HG03460 (cell line): ENCODE measurements at regions not wholly inside any gene's neighbourhood (a gene's known extent, or its start where the extent isn't known, plus 50 kb on each side); places are given as distances from the start of the nearest gene placed in this dataset.
"Not testable (repeated sequence)": the region's sequence is repeated elsewhere in the genome, so short reads cannot be mapped to it uniquely, and the experiment has no call there.

ENCODE experiments used
- ATAC-seq: cut with Tn5 transposase; IDR thresholded peaks from one replicate; pipeline ENCODE4 v1.9.1; 2021; ENCODE audit not compliant: unreplicated experiment

DNA sequence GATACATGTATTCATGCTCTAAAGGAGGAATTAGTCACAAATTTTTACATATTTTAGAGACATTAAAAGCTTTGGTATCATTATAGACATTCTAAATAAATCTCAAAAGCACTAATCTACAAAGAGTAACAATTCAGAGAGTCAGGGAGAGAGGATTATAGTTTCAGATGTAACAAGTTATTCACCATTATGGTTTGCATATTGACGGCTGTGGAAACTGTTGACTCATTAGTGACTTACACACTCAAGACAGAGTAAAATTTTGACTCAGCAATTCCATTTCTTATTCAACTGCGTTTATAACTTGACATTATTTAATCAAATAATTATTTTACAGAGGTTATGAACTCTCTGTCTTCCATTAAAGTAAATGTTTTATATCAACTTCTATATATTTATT, 95.4 kb upstream of the SEMA3C start:
- no peak for ATAC-seq

DNA sequence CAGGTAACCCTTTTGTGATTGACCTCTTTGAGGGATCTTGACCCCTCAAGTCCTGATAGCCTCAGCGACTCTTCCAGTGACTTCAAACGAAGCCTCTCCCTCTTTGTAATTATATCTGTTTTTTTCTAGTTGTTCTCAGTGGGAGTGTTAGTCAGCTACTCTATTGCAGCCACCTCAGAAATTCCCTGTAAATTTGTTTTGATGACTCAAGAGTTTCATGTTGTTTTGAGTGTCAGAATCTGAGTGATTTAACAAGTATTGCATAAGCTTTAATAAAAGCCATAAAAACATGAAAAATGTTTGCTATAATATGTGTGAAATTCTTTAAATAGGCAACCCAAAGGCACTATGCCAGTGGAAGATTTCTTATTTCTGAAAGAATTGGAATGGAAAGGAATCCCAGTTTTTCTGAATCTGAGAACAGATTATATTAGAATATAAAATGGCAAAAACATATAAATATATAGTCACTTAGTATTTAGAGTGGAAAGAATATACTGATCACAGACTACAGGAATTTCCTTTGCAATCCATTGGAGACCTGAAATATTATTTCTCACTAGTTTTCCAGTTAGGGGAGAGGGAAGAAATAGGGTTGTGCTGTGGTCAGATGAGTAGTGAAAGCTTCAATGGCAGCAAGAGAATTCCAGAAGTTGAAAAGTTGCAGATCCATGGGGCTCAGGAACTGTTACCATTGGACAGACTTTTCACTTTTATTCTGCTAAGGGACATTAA, 94.4 kb upstream of the SEMA3C start:
- no peak for ATAC-seq

DNA sequence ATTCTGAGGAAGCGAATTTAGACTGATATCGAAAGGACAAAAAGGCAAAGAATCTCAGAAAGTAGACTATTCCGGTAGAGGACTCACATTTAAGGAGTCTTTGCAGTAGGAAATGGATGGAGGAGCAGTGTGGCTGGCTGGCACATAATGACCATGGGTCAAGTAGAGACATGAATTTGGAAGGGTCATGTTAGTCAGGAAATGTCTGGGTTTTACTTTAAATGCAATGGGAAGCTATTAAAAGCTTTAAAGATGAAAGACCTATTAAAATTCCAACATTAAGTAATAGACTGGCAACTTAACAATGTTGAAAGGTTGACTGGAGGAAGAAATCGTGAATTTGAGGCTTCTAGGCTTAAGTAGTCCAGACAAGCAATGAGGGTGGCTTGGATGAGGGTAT, 90.0 kb upstream of the SEMA3C start:
- no peak for ATAC-seq

DNA sequence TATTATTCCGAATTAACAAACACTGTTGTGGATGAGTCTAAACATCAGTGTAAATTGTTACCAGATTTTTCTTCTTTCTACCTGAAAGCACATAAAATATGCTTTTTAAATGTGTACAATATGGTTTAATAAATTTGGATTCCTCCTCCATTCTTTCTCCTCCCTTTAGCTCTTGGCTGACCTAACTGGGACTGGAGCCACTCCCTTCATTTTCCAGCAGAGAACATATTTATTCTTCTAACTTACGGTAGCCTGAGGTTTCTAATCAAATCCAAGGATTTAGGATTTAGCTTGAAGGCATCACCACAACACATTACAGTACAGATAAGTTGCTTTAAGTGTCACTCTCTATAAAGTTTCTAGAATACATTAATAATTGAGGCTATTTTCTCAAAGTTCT, 88.2 kb upstream of the SEMA3C start:
- ATAC-seq: no peak

DNA sequence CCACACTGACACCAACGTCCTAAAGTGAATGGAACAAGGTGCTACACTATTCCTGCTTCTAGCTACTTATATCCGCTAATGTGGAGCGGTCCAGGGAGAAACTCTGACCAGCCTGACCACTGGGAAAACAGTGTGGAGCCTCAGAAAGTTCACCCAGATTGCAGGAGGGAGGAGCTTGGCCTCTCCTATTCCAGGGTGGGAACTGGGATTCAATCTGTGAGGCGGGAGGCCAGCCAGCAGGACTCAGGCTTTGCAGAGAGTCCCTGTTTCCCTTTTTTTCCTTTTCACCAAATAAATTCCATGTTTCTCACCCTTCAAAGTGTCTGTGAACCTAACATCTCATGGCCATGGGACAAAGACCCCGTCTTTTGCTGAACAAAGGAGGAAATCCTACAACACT, 86.4 kb upstream of the SEMA3C start:
- ATAC-seq: no peak

DNA sequence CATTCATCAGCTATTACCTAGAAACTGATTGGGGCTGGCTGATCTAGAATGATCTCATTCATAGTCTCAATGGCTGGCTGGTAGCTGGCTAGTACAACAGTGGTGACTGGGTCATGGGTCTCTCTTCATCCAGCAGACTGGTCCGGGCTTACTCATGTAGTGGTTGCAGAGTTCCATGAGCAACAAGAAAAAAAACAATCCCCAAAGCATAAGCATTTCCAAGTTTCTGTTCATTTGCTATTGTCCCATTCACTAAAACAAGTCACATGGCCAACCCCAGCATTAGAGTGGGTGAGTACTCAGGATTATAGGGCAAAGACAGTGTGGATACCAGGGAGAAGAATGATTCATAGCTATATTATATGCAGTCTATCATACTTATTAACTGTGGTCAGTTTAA, 85.2 kb upstream of the SEMA3C start:
- no peak for ATAC-seq

DNA sequence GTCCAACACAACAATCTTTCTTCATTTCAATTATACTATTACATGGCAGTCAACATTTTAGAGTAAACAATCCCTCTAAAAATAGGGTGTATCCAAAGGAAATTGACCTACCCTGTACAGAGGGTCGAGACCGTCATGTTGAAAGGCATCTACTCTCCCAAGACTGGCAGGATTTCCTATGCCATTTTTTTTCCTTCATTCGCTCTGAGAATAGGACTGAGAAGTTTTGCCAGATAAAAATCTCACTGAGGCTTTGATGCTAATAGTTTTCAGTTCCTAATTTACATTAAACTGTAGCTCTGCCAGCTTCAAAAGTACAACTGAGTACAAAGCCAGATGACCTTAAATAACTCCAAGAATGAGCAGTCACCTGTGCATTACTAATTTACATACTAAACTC, 84.5 kb upstream of the SEMA3C start:
- no peak for ATAC-seq

DNA sequence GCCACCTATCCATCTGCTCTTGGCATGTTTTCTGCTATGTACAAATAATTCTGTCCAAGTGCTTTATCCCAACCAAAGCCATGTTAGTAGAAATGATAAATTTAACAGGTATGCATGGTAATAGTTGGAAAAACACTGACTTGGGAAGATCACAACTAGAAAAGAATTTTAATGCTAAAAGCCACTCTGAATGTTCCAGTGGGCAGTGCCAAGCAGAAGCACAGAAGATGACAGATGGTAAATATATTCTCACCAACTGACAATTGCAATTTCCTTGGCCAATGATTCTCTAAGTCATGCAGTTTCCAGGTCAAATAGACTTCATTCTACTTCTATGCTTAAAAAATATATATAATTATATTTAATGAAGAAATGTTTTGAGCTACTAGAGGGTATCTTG, 83.6 kb upstream of the SEMA3C start:
- ATAC-seq: no peak

DNA sequence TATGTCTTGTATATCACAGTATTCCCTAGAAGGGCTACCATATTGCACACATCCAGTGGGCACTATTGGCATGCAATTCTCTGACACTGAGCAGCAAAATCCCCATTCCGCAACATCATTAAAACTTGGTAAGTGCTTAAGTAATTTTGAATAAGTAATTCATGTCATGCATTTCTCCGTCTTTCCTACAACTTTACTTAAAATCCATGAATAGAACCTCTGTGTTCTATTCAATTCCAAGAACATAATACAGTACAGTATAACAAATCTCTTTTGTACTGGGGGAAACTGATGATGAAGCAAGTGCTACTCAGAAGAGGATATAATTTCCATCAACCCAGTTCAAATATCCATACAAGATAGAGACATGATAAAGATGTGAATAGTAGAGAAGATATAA, 80.9 kb upstream of the SEMA3C start:
- ATAC-seq: no peak

DNA sequence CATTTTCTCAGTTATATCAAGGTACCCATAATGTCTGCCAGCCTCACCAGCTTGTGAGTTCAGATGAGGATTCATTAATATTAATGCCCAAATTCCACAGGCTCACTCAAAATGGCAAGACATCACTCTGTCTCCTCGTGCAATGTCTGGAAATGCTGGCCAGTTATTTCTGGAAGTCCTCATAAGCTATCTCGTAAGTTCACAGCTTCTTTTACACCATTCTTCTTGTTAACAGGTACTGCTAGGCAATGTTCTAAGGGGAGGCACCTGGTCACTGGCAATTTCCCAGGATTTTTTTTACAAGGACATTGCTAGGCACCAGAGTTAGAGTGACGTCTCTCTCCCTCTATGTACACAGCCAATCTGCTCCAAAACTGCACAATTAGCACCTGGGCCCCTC, 80.2 kb upstream of the SEMA3C start:
- ATAC-seq: no peak

DNA sequence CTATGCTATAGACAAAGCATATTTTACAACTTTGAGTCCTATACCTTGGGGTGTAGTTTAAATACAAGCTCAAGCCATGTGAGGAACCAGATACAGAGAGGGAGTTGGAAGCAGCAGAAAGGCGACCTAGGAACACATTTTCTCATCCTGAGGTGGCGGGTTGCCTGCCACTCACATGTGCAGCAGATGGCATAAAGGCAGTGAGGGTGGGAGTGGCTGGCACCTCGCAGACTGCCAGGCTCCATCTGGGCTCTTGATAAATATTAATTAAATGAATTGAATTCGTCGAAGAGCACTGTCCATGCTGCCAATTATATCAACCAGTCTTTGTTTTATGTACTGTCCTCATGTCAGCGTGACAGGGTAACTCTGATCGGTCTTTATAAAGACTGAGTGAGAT, 79.0 kb upstream of the SEMA3C start:
- ATAC-seq: no peak

DNA sequence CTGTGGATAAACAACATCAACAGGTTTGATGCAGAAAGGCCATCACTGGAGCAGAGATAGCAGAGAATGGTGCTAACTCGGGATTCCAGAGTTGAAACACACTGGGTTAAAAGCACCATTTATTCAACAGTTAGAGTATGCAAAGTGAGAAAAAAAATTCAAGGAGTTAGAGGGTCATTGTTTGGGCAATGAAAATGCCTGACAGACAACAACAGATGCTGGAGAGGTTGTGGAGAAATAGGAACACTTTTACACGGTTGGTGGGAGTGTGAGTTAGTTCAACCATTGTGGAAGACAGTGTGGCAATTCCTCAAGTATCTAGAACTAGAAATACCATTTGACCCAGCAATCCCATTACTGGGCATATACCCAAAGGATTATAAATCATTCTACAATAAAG, 77.4 kb upstream of the SEMA3C start:
- ATAC-seq: not testable (repeated sequence)

DNA sequence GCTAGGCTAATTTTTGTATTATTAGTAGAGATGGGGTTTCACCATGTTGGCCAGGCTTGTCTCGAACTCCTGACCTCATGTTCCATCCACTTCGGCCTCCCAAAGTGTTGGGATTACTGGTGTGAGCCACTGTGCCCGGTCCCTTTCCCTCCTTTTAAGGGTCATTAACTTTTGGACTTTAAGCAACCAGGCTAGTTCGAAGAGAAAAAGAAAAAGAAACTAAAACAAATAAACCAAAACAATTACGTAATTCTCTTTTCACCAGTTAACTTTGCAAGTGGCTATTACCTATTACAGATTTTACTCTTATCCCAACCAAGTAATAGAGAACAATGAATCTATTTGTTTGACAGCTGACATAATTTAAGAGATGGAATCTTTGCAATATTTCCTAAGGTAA, 72.8 kb upstream of the SEMA3C start:
- no peak for ATAC-seq

DNA sequence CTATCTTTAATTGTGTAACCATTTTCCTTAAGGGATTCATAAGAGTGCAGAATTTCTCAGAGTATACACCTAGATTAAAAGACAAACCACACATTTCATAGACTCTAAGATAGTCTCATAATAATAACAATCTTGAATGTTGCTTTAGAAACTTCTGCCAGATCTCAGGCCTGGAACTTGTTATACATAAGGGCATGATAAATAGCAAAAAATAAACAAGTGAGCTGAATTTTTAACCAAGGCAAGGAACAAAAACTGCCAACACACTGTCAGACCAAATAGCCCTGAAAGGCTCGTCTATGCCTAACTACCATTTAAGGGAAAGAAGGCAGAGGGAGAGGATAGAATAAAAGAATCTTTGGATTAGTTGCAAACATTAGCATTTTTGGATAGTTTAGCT, 65.8 kb upstream of the SEMA3C start:
- no peak for ATAC-seq

DNA sequence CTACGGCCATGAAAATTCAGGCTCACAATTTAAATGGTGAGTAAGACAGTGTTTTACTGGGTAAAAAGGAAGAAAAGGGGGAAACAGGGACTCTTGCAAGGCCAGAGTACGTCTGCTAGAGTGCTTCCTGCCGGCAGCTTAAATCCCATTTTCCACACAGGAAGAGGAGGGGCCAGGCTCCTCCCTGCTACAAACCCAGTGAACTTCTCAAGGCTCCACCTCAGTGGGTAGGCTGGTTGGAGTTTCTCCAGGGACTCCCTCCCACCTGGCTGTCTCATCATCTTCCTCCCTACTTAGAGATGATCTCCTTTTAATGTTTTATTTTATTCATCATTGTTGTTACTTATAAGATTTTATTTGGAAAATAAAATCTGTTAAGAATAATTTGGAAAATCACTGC, 62.6 kb upstream of the SEMA3C start:
- no peak for ATAC-seq

DNA sequence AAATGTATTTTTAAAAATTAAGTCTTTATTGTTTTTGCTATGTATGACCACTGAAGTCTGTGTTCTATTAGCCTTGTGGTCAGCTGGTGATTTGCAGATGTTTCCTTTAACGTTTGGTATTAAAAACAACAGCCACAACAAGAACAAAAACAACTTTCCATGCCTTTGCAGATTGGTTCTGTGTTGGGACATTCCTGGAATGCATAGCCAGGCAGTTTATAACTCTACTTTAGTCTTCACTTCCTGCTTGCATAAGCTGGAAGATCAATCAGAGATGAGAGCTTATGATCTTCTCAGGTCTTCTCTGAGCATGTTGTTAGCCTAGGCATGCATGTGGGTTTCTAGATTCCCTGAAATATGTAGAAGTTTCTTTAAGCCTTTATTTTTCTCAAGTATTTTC, 58.9 kb upstream of the SEMA3C start:
- no peak for ATAC-seq

DNA sequence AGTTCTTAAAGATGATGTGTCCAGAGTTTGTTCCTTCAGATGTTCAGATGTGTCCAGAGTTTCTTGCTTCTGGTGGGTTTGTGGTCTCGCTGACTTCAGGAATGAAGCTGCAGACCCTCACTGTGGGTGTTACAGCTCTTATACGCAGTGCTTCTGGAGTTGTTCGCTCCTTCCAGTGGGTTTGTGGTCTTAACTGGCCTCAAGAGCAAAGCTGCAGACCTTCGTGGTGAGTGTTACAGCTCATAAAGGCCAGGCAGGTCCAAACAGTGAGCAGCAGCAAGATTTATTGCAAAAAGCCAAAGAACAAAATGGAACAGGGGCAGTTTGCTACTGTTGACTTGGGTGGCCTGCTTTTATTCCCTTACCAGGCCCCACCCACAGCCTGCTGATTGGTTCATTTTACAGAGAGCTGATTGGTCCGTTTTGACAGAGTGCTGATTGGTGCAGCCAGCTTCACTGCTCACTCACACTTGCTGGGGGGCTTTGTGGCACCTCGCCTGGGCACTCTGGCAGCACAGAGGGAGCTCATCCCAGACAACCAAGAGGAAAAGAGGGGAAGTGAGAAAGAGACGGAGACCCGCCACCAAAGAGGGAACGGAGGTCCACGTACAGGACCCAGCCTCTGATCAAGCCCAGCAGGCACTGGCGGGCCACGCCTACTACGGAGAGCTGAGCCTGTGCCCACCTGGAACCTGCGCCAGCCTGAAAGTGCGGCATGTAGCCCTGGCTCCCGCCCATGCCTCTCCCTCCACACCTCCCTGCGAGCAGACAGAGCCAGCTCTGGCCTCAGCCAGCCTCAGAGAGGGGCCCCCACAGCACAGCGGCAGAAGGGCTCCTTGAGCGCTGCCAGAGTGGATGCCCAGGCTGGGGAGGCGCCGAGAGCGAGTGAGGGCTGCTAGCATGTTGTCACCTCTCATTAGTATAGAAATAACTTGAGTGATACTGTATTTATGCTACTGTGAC, 55.8 kb upstream of the SEMA3C start:
- no peak for ATAC-seq

DNA sequence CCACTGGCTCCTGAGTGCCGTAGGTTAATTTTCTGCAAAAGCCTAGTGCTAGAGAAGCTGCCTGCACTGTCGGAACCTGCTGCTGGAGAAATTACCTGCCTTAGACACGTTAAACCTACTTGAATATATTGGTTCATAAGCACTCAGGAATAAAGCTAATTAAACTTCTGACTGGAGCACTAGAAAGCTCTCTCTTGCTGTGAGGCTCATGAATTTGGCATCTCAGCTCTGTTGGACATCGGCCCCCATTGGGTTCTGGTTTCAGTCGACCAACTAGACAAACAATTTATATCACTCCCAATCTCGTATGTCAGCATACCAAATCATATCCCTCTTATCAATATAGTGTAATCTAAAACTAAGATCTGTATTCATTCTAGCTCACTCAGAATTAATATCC, 52.4 kb upstream of the SEMA3C start:
- ATAC-seq: no peak
